A673 (cell line): ENCODE measurements at regions not wholly inside any gene's neighbourhood (a gene's known extent, or its start where the extent isn't known, plus 50 kb on each side); places are given as distances from the start of the nearest gene placed in this dataset.

Experiments used
- CTCF ChIP-seq: fragments of 300-800, 200-600 bp; sonication (generic); conservative IDR thresholded peaks from 2 replicates; pipeline ENCODE4 v1.5.1; 2017; ENCODE audit warnings: low read depth, mild to moderate bottlenecking, antibody characterized with exemption, low read length, moderate library complexity, mixed read lengths
- EZH2 ChIP-seq: fragments of 200-600 bp; sonication (generic); IDR thresholded peaks from 2 replicates; pipeline ENCODE4 v1.6.1; 2017; ENCODE audit warnings: borderline replicate concordance, low read depth, mild to moderate bottlenecking, mixed read lengths, antibody characterized with exemption, low read length; ENCODE audit not compliant: poor library complexity, severe bottlenecking

GRCh38 chr2:239543702-239544101 lies 142.9 kb upstream of the HDAC4 start:
- TF ChIP-seq CTCF, result no peak
- no peak for TF ChIP-seq EZH2
